ENCODE measurements at regions not wholly inside any gene's neighbourhood (a gene's known extent, or its start where the extent isn't known, plus 50 kb on each side); places are given as distances from the start of the nearest gene placed in this dataset.

GRCh38 chr5:74337254-74337983 lies 303.1 kb downstream of the ENC1 start:
- H3K4me3 ChIP-seq (ENCODE audit: low read length) = no peak overlapping the region
- no peak overlapping the region for H3K27ac ChIP-seq (ENCODE audit: low read length)
- no peaks in the 10 kb centered on the region for H3K4me1 ChIP-seq (ENCODE audit: control insufficient read depth, insufficient read depth, low read length)
- DNase-seq = no peak
- H3K27me3 ChIP-seq (ENCODE audit: control insufficient read depth, insufficient read depth) = no peaks in the 10 kb centered on the region
- intact Hi-C loops (cut with DNase I) = no loop called here
- 47% methylated on average over 9 of the region's 9 CpGs for WGBS
- no peaks in the 10 kb centered on the region for H3K9me3 ChIP-seq (ENCODE audit: control insufficient read depth, low read length)
- ATAC-seq = peak in 1 of 2 donors; percentile 39

- intact Hi-C loops (cut with DNase I) = no loop called here
- ATAC-seq = no peak
- no peak overlapping the region for H3K4me3 ChIP-seq (ENCODE audit: low read length)
- no peak for DNase-seq
- no peaks in the 10 kb centered on the region for H3K4me1 ChIP-seq (ENCODE audit: control insufficient read depth, insufficient read depth, low read length)
- no peaks in the 10 kb centered on the region for H3K27me3 ChIP-seq (ENCODE audit: control insufficient read depth, insufficient read depth)
- H3K9me3 ChIP-seq (ENCODE audit: control insufficient read depth, low read length) = no peaks in the 10 kb centered on the region
- 80% methylated on average over 7 of the region's 7 CpGs for WGBS
- no peak overlapping the region for H3K27ac ChIP-seq (ENCODE audit: low read length)
Observed at GRCh38 chr5:74336297-74336696, 304.2 kb downstream of the ENC1 start.

- 54% methylated on average over 5 of the region's 5 CpGs for WGBS
- Histone ChIP-seq H3K27me3 (ENCODE audit: control insufficient read depth, insufficient read depth) (no peaks in the 10 kb centered on the region), H3K27ac (ENCODE audit: low read length) (no peak overlapping the region), H3K4me3 (ENCODE audit: low read length) (no peak overlapping the region), H3K4me1 (ENCODE audit: control insufficient read depth, insufficient read depth, low read length) (no peaks in the 10 kb centered on the region), H3K9me3 (ENCODE audit: control insufficient read depth, low read length) (no peaks in the 10 kb centered on the region)
- intact Hi-C loops (cut with DNase I) = no loop called here
- ATAC-seq = no peak
- no peak for DNase-seq
Observed at GRCh38 chr5:74334762-74335384, 305.7 kb downstream of the ENC1 start.

GRCh38 chr5:74334062-74334761 lies 306.3 kb downstream of the ENC1 start:
- intact Hi-C loops (cut with DNase I) = no loop called here

GRCh38 chr5:74333430-74333829 lies 307.1 kb downstream of the ENC1 start:
- no peaks in the 10 kb centered on the region for H3K4me1 ChIP-seq (ENCODE audit: control insufficient read depth, insufficient read depth, low read length)
- ATAC-seq = no peak
- no peak overlapping the region for H3K4me3 ChIP-seq (ENCODE audit: low read length)
- H3K27me3 ChIP-seq (ENCODE audit: control insufficient read depth, insufficient read depth) = no peaks in the 10 kb centered on the region
- H3K27ac ChIP-seq (ENCODE audit: low read length) = no peak overlapping the region
- no peaks in the 10 kb centered on the region for H3K9me3 ChIP-seq (ENCODE audit: control insufficient read depth, low read length)
- no peak for DNase-seq
- intact Hi-C loops (cut with DNase I) = no loop called here

More at GRCh38 chr5:74334062-74334761, 306.3 kb downstream of the ENC1 start:
- no peaks in the 10 kb centered on the region for H3K4me1 ChIP-seq (ENCODE audit: control insufficient read depth, insufficient read depth, low read length)
- DNase-seq (no peak), ATAC-seq (peak; percentile 68 to 89)
- H3K4me3 ChIP-seq (ENCODE audit: low read length) = no peak overlapping the region
- 49% methylated on average over 4 of the region's 4 CpGs for WGBS
- H3K27ac ChIP-seq (ENCODE audit: low read length) = no peak overlapping the region
- H3K9me3 ChIP-seq (ENCODE audit: control insufficient read depth, low read length) = no peaks in the 10 kb centered on the region
- no peaks in the 10 kb centered on the region for H3K27me3 ChIP-seq (ENCODE audit: control insufficient read depth, insufficient read depth)

GRCh38 chr5:74332682-74333081 lies 307.8 kb downstream of the ENC1 start:
- H3K4me3 ChIP-seq (ENCODE audit: low read length) = no peak overlapping the region
- no peaks in the 10 kb centered on the region for H3K9me3 ChIP-seq (ENCODE audit: control insufficient read depth, low read length)
- intact Hi-C loops (cut with DNase I) = no loop called here
- no peaks in the 10 kb centered on the region for H3K4me1 ChIP-seq (ENCODE audit: control insufficient read depth, insufficient read depth, low read length)
- WGBS = 80% methylated on average over 3 of the region's 3 CpGs
- DNase-seq = no peak
- no peak for ATAC-seq
- H3K27ac ChIP-seq (ENCODE audit: low read length) = no peak overlapping the region
- H3K27me3 ChIP-seq (ENCODE audit: control insufficient read depth, insufficient read depth) = no peaks in the 10 kb centered on the region

DNA sequence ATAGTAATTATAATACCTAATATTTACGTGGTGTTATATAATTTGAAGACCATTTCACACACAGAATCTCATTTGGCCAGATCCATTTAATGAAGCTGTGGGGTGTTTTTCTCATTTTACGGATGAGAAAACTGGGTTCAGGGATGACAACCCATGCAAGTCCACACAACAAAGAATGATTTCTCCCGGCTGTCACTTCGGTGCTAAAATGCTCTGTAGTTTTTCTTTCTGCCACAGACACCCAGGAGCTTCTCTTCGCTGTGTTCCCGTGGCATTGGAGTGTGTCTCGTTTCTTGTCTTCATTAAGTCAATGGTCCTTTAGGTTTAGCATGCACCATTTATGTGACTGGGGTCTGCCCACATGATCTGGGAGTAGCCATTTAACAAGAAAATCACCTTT lies 308.5 kb downstream of the ENC1 start:
- no peaks in the 10 kb centered on the region for H3K9me3 ChIP-seq (ENCODE audit: control insufficient read depth, low read length)
- WGBS = 96% methylated on average over 7 of the region's 7 CpGs
- H3K27me3 ChIP-seq (ENCODE audit: control insufficient read depth, insufficient read depth) = no peaks in the 10 kb centered on the region
- ATAC-seq (no peak), DNase-seq (no peak)
- H3K4me1 ChIP-seq (ENCODE audit: control insufficient read depth, insufficient read depth, low read length) = no peaks in the 10 kb centered on the region
- intact Hi-C loops (cut with DNase I) = no loop called here
- no peak overlapping the region for H3K27ac ChIP-seq (ENCODE audit: low read length)
- H3K4me3 ChIP-seq (ENCODE audit: low read length) = no peak overlapping the region

- Histone ChIP-seq H3K4me1 (ENCODE audit: control insufficient read depth, insufficient read depth, low read length) (no peaks in the 10 kb centered on the region), H3K27me3 (ENCODE audit: control insufficient read depth, insufficient read depth) (no peaks in the 10 kb centered on the region), H3K27ac (ENCODE audit: low read length) (no peak overlapping the region), H3K9me3 (ENCODE audit: control insufficient read depth, low read length) (no peaks in the 10 kb centered on the region), H3K4me3 (ENCODE audit: low read length) (no peak overlapping the region)
- 87% methylated on average over 1 of the region's 1 CpG for WGBS
- intact Hi-C loops (cut with DNase I) = no loop called here
- no peak for DNase-seq
- no peak for ATAC-seq
Observed at GRCh38 chr5:74328221-74328630, 312.3 kb downstream of the ENC1 start.

DNA sequence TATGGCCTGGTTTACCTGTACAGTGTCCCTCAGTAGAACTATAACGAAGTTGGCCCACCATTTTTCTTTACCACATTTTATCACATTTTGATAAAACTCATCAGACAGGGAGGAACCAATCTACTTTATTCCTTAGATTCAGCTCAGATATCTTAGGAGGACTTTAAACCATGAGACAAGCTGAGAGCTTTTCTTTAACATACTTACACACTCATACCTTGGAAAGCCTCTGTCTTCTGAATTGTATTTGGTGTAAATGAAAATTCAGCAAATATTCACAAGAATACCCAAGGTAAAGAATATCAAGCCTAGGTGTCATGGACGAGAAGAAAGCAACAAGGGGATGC lies 313.2 kb downstream of the ENC1 start:
- DNase-seq (no peak), ATAC-seq (no peak)
- H3K27ac ChIP-seq (ENCODE audit: low read length) = no peak overlapping the region
- no peaks in the 10 kb centered on the region for H3K9me3 ChIP-seq (ENCODE audit: control insufficient read depth, low read length)
- no peaks in the 10 kb centered on the region for H3K27me3 ChIP-seq (ENCODE audit: control insufficient read depth, insufficient read depth)
- intact Hi-C loops (cut with DNase I) = no loop called here
- WGBS = 95% methylated on average over 2 of the region's 2 CpGs
- no peak overlapping the region for H3K4me3 ChIP-seq (ENCODE audit: low read length)
- no peaks in the 10 kb centered on the region for H3K4me1 ChIP-seq (ENCODE audit: control insufficient read depth, insufficient read depth, low read length)

- Histone ChIP-seq H3K9me3 (ENCODE audit: control insufficient read depth, low read length) (no peaks in the 10 kb centered on the region), H3K4me3 (ENCODE audit: low read length) (no peak overlapping the region), H3K4me1 (ENCODE audit: control insufficient read depth, insufficient read depth, low read length) (no peaks in the 10 kb centered on the region), H3K27me3 (ENCODE audit: control insufficient read depth, insufficient read depth) (no peaks in the 10 kb centered on the region), H3K27ac (ENCODE audit: low read length) (no peak overlapping the region)
- intact Hi-C loops (cut with DNase I) = no loop called here
- ATAC-seq (no peak), DNase-seq (no peak)
- 77% methylated on average over 6 of the region's 6 CpGs for WGBS
Observed at GRCh38 chr5:74326571-74327338, 313.8 kb downstream of the ENC1 start.

GRCh38 chr5:74325866-74326265 lies 314.7 kb downstream of the ENC1 start:
- Histone ChIP-seq H3K9me3 (ENCODE audit: control insufficient read depth, low read length) (no peaks in the 10 kb centered on the region), H3K27me3 (ENCODE audit: control insufficient read depth, insufficient read depth) (no peaks in the 10 kb centered on the region), H3K4me1 (ENCODE audit: control insufficient read depth, insufficient read depth, low read length) (no peaks in the 10 kb centered on the region), H3K4me3 (ENCODE audit: low read length) (no peak overlapping the region), H3K27ac (ENCODE audit: low read length) (no peak overlapping the region)
- intact Hi-C loops (cut with DNase I) = no loop called here
- no peak for ATAC-seq
- WGBS = 95% methylated on average over 2 of the region's 2 CpGs
- no peak for DNase-seq

Measured in right cardiac atrium (tissue), 5 donors.